ENCODE measurements at regions not wholly inside any gene's neighbourhood (a gene's known extent, or its start where the extent isn't known, plus 50 kb on each side); places are given as distances from the start of the nearest gene placed in this dataset.
A peak's percentile ranks its signal among the peaks of the same experiment; 100 is the strongest.

DNA sequence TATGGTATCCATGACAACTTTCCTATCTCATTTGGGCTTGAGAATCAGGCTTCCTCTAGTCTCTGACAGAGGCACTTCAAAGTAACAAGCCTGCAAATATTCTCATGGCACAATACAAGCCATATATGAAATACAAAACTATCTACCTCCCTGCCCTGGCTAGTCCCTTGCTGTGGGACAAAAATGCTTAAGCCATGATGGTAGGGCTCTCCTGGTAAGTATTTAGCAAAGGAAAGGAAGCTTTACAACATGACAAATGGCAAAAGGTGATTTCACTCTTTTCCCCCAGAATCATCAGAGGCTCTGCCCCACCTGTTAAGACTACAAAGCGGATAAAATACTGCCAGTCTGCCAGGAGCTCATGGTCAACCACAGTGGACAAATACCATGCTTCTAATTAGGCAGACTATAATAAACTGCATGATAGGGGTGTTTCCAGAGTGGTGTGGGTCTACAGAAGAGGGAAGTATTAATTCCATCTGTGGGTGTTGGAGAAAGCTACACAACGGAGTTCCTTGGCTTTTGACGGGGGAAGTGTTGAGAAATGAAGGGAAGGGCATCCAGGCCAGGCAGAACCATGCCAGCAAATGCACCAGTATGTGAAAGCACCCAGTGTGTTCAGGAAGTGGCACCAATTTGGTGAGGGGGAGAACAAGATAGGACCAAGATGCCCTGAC is 92.9 kb downstream of the SPTSSA start:
- no peak overlapping the region for H3K27ac ChIP-seq (ENCODE audit: low read depth in 1 of 2, low read length in 2 of 2)
- H3K4me1 ChIP-seq (ENCODE audit: control insufficient read depth in 1 of 2, insufficient read depth in 2 of 2, low read length in 2 of 2), result no peaks in the 10 kb centered on the region
- no peaks in the 10 kb centered on the region for H3K9me3 ChIP-seq (ENCODE audit: control insufficient read depth, low read length)
- 68 to 73% methylated on average over 3 of the region's 3 CpGs for WGBS, 2 donors
- DNase-seq (no peak), ATAC-seq (ENCODE audit: low FRiP score) (no peak)
- H3K36me3 ChIP-seq (ENCODE audit: control insufficient read depth in 1 of 2, insufficient read depth in 2 of 2, low read length in 1 of 2), result no peaks in the 10 kb centered on the region
- no peak overlapping the region for H3K4me3 ChIP-seq (ENCODE audit: low read length in 2 of 2)
- intact Hi-C loops (cut with DNase I), result no loop called here
- peaks cover 0 to 3% of the 10 kb centered on the region in 2 donors for H3K27me3 ChIP-seq (ENCODE audit: control insufficient read depth in 1 of 2, insufficient read depth in 2 of 2, low read length in 1 of 2)

DNA sequence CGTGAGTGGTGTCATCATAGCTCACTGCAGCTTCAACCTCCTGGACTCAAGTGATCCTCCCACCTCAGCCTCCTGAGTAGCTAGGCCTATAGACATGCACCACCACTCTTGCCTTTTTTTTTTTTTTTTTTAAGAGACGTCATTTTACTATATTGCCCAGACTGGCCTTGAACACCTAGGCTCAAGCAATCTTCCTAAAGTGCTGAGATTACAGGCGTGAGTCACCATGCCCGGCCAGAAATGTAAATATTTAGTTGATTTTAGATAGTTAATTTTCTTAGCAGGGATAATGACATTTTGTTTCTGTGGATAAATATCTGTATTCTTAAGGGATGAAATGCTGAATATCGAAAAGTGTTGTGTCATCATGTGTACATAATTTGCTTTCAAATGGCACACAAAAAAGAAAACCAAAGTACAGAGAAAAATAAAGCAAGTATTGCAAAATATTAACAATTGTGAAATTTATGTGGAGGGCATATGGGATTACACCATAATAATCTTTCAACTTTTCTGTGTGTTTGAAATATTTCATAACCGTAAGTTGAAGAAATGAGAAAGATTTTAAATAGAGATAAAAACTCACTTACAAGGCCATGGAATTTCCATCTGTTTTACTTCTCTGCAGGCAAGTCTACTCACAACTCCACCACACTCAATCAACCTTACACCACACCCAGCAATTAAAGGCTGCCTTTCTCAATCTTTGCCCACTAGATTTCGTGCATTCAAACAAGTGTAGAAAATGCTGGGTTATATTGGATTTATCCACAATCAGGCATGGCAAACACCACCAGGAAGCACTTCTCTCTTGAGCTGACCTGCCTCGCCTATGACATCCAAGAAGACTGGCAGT is 93.7 kb downstream of the SPTSSA start:
- H3K27ac ChIP-seq (ENCODE audit: low read depth in 1 of 2, low read length in 2 of 2), result no peak overlapping the region
- ATAC-seq (ENCODE audit: low FRiP score) (peak; percentile 44), DNase-seq (no peak)
- peaks cover 0 to 3% of the 10 kb centered on the region in 2 donors for H3K27me3 ChIP-seq (ENCODE audit: control insufficient read depth in 1 of 2, insufficient read depth in 2 of 2, low read length in 1 of 2)
- 76 to 78% methylated on average over 8 of the region's 8 CpGs for WGBS, 2 donors
- H3K4me1 ChIP-seq (ENCODE audit: control insufficient read depth in 1 of 2, insufficient read depth in 2 of 2, low read length in 2 of 2), result no peaks in the 10 kb centered on the region
- intact Hi-C loops (cut with DNase I), result no loop called here
- no peak overlapping the region for H3K4me3 ChIP-seq (ENCODE audit: low read length in 2 of 2)
- H3K36me3 ChIP-seq (ENCODE audit: control insufficient read depth in 1 of 2, insufficient read depth in 2 of 2, low read length in 1 of 2), result no peaks in the 10 kb centered on the region
- H3K9me3 ChIP-seq (ENCODE audit: control insufficient read depth, low read length), result no peaks in the 10 kb centered on the region

GRCh38 chr14:34365309-34365915 is 96.6 kb downstream of the SPTSSA start:
- Histone ChIP-seq H3K36me3 (ENCODE audit: control insufficient read depth in 1 of 2, insufficient read depth in 2 of 2, low read length in 1 of 2) (no peaks in the 10 kb centered on the region), H3K27ac (ENCODE audit: low read depth in 1 of 2, low read length in 2 of 2) (no peak overlapping the region), H3K4me3 (ENCODE audit: low read length in 2 of 2) (no peak overlapping the region), H3K9me3 (ENCODE audit: control insufficient read depth, low read length) (no peaks in the 10 kb centered on the region), H3K27me3 (ENCODE audit: control insufficient read depth in 1 of 2, insufficient read depth in 2 of 2, low read length in 1 of 2) (peaks cover 0 to 4% of the 10 kb centered on the region in 2 donors), H3K4me1 (ENCODE audit: control insufficient read depth in 1 of 2, insufficient read depth in 2 of 2, low read length in 2 of 2) (no peaks in the 10 kb centered on the region)
- ATAC-seq (ENCODE audit: low FRiP score) (no peak), DNase-seq (no peak)
- WGBS, 2 donors, result 11 to 12% methylated on average over 5 of the region's 5 CpGs
- intact Hi-C loops (cut with DNase I), result no loop called here

- WGBS, 2 donors, result 68 to 70% methylated on average over 6 of the region's 6 CpGs
- intact Hi-C loops (cut with DNase I), result no loop called here
- H3K27ac ChIP-seq (ENCODE audit: low read depth in 1 of 2, low read length in 2 of 2), result no peak overlapping the region
- no peaks in the 10 kb centered on the region for H3K9me3 ChIP-seq (ENCODE audit: control insufficient read depth, low read length)
- no peak for DNase-seq
- H3K4me1 ChIP-seq (ENCODE audit: control insufficient read depth in 1 of 2, insufficient read depth in 2 of 2, low read length in 2 of 2), result no peaks in the 10 kb centered on the region
- H3K27me3 ChIP-seq (ENCODE audit: control insufficient read depth in 1 of 2, insufficient read depth in 2 of 2, low read length in 1 of 2), result peaks cover 0 to 4% of the 10 kb centered on the region in 2 donors
- H3K36me3 ChIP-seq (ENCODE audit: control insufficient read depth in 1 of 2, insufficient read depth in 2 of 2, low read length in 1 of 2), result no peaks in the 10 kb centered on the region
- ATAC-seq (ENCODE audit: low FRiP score), result no peak
- H3K4me3 ChIP-seq (ENCODE audit: low read length in 2 of 2), result no peak overlapping the region
These were observed 97.8 kb downstream of the SPTSSA start for GRCh38 chr14:34364201-34364600.

GRCh38 chr14:34363733-34364134 is 98.3 kb downstream of the SPTSSA start:
- intact Hi-C loops (cut with DNase I), result no loop called here
- WGBS, 2 donors, result 66 to 67% methylated on average over 6 of the region's 6 CpGs
- DNase-seq, result no peak
- H3K36me3 ChIP-seq (ENCODE audit: control insufficient read depth in 1 of 2, insufficient read depth in 2 of 2, low read length in 1 of 2), result no peaks in the 10 kb centered on the region
- no peak overlapping the region for H3K4me3 ChIP-seq (ENCODE audit: low read length in 2 of 2)
- H3K27ac ChIP-seq (ENCODE audit: low read depth in 1 of 2, low read length in 2 of 2), result no peak overlapping the region
- no peaks in the 10 kb centered on the region for H3K4me1 ChIP-seq (ENCODE audit: control insufficient read depth in 1 of 2, insufficient read depth in 2 of 2, low read length in 2 of 2)
- H3K9me3 ChIP-seq (ENCODE audit: control insufficient read depth, low read length), result no peaks in the 10 kb centered on the region
- H3K27me3 ChIP-seq (ENCODE audit: control insufficient read depth in 1 of 2, insufficient read depth in 2 of 2, low read length in 1 of 2), result peaks cover 0 to 4% of the 10 kb centered on the region in 2 donors
- no peak for ATAC-seq (ENCODE audit: low FRiP score)

GRCh38 chr14:34362641-34363251 is 99.3 kb downstream of the SPTSSA start:
- WGBS, 2 donors, result 85 to 87% methylated on average over 3 of the region's 3 CpGs
- Histone ChIP-seq H3K27me3 (ENCODE audit: control insufficient read depth in 1 of 2, insufficient read depth in 2 of 2, low read length in 1 of 2) (peaks cover 0 to 4% of the 10 kb centered on the region in 2 donors), H3K27ac (ENCODE audit: low read depth in 1 of 2, low read length in 2 of 2) (no peak overlapping the region)

DNA sequence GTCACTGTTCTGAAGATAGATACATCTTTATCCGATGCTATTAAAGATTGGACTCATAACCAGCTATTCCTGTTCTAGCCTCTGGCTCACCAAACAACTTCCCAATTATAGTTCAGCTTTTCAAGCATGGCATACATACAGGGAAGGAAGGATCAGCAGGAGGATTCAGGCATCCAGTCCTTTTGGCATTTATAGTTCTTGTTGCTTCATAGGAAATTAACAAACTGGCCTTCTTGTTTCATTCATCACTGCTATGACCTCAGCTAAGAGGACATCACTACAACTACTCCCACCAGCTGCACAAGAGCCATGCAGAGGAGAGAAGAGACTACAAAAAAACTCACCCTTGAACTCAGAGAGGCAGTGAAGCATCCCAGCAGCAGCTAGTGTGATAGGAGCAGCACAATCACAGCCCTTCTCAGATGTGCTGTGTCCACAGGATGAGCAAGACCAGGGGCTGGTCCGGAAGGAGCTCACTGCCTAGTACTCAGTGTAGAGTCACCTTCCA is 100.5 kb downstream of the SPTSSA start:
- WGBS, 2 donors, result 88% methylated on average over 2 of the region's 2 CpGs
- intact Hi-C loops (cut with DNase I), result no loop called here
- H3K27me3 ChIP-seq (ENCODE audit: control insufficient read depth in 1 of 2, insufficient read depth in 2 of 2, low read length in 1 of 2), result peaks cover 0 to 4% of the 10 kb centered on the region in 2 donors
- no peak overlapping the region for H3K4me3 ChIP-seq (ENCODE audit: low read length in 2 of 2)
- no peaks in the 10 kb centered on the region for H3K4me1 ChIP-seq (ENCODE audit: control insufficient read depth in 1 of 2, insufficient read depth in 2 of 2, low read length in 2 of 2)
- no peaks in the 10 kb centered on the region for H3K9me3 ChIP-seq (ENCODE audit: control insufficient read depth, low read length)
- no peaks in the 10 kb centered on the region for H3K36me3 ChIP-seq (ENCODE audit: control insufficient read depth in 1 of 2, insufficient read depth in 2 of 2, low read length in 1 of 2)
- H3K27ac ChIP-seq (ENCODE audit: low read depth in 1 of 2, low read length in 2 of 2), result no peak overlapping the region
- ATAC-seq (ENCODE audit: low FRiP score), result peak; percentile 77
- no peak for DNase-seq

More at GRCh38 chr14:34362641-34363251, 99.3 kb downstream of the SPTSSA start:
- no peak for ATAC-seq (ENCODE audit: low FRiP score)
- intact Hi-C loops (cut with DNase I), result no loop called here
- no peak for DNase-seq
- no peaks in the 10 kb centered on the region for H3K9me3 ChIP-seq (ENCODE audit: control insufficient read depth, low read length)
- H3K4me1 ChIP-seq (ENCODE audit: control insufficient read depth in 1 of 2, insufficient read depth in 2 of 2, low read length in 2 of 2), result no peaks in the 10 kb centered on the region
- no peaks in the 10 kb centered on the region for H3K36me3 ChIP-seq (ENCODE audit: control insufficient read depth in 1 of 2, insufficient read depth in 2 of 2, low read length in 1 of 2)
- H3K4me3 ChIP-seq (ENCODE audit: low read length in 2 of 2), result no peak overlapping the region

GRCh38 chr14:34359420-34360117 is 102.5 kb downstream of the SPTSSA start:
- H3K27ac ChIP-seq (ENCODE audit: low read depth in 1 of 2, low read length in 2 of 2), result no peak overlapping the region
- ATAC-seq (ENCODE audit: low FRiP score) (no peak), DNase-seq (no peak)
- no peaks in the 10 kb centered on the region for H3K9me3 ChIP-seq (ENCODE audit: control insufficient read depth, low read length)
- H3K4me3 ChIP-seq (ENCODE audit: low read length in 2 of 2), result no peak overlapping the region
- WGBS, 2 donors, result 50 to 55% methylated on average over 6 of the region's 6 CpGs
- peaks cover 0 to 2% of the 10 kb centered on the region in 2 donors for H3K27me3 ChIP-seq (ENCODE audit: control insufficient read depth in 1 of 2, insufficient read depth in 2 of 2, low read length in 1 of 2)
- intact Hi-C loops (cut with DNase I), result no loop called here
- no peaks in the 10 kb centered on the region for H3K36me3 ChIP-seq (ENCODE audit: control insufficient read depth in 1 of 2, insufficient read depth in 2 of 2, low read length in 1 of 2)
- no peaks in the 10 kb centered on the region for H3K4me1 ChIP-seq (ENCODE audit: control insufficient read depth in 1 of 2, insufficient read depth in 2 of 2, low read length in 2 of 2)
